HG03469 (cell line): ENCODE measurements at regions not wholly inside any gene's neighbourhood (a gene's known extent, or its start where the extent isn't known, plus 50 kb on each side); places are given as distances from the start of the nearest gene placed in this dataset.

Experiments
- ATAC-seq: cut with Tn5 transposase; IDR thresholded peaks from one replicate; pipeline ENCODE4 v1.9.1; 2021; ENCODE audit warnings: mild to moderate bottlenecking, moderate library complexity, moderate number of reproducible peaks; ENCODE audit not compliant: unreplicated experiment

DNA sequence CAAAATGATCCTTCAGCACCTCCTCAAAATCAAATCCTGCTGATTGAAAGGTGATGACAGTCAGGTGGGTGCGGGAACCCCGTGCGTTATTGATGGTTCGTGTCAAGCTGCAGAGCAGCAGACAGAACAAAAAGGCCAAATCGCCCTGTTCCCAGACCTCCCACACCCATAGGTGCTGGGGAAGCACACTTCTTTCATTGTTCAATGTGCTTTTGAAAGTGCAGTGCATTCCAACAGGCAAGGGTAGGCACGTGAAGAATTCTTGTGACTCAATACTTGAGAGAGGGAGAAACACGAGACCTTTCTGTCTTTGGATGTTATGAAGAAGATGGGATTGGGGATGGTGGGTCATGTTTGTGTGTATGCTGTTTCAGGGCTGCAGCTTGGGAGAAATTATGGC lies 514.0 kb downstream of the MCTP2 start:
- no peak for ATAC-seq

DNA sequence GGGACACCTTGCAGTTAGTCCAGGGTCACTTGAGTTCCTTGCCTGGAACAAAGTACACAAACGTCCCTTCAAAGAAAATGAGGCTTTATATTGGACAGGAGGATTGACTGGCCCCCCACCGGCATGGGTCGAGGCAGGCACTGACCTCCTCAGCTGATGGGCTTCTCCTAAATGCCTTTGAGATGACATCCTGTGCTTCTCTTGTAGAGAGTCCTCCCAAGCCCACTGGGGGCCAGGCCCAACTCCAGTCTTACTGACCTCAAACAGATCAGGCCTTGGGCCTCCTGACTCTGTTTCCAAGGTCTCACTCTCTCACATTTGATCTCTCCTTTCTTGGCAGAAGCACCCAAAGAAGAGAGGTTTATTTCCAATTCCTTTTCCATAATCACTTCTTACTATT lies 516.1 kb downstream of the MCTP2 start:
- no peak for ATAC-seq

DNA sequence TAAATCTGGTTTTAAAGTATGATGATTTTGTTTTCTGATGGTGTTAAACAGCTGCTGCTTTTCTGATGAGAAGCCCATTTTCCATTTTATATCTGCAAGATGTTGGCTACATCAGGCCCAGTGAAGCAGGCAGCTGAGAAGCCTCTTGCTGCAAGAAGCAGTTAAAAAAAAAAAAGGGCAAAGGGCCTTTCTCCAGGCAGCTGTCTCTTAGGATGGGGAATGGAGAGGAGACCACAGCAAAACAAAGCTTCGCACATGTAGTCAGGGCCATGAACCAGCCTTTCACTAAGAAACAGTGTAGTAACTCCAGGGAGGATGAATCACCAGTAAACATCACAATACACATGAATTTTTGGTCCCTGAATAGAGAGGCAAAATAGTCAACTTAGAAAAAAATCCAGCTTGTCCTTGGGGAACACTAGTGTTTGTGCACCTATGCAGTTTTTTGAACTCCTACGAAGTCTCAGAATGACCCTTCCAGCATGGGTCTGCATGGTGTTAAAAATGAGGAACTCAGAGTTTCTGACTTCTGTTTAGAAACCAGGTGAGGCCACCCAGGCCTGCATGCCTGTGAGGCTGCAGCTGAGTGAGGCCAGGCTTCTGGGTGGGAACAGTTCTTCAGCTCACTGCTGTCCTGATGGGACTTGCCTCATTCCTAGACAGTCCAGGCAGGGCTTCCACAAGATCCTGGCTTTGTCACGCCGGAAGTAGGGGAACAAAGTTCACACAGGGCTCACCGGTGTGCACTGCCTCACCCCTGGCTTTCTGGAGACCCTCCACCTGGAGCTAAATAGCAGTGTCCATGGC lies 518.7 kb downstream of the MCTP2 start:
- ATAC-seq = no peak

DNA sequence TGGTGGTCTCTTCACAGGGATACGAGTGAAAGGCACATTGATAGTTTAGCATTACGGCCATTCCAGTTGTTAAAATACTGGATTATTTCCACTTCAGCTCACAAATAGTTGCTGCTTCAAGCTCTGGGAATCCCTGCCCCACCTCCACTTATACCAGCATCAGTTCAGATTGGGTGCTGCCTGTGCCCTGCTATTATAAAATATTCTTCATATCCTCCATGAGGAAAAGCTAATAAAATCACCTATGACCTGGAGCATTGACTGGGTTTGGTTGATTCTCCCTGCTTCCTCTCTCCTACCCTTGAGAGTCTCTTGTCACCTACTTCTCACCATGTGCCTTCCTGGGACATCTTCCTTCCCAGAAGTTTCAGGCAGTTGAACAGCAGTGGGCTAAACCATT lies 529.0 kb downstream of the MCTP2 start:
- ATAC-seq = no peak

DNA sequence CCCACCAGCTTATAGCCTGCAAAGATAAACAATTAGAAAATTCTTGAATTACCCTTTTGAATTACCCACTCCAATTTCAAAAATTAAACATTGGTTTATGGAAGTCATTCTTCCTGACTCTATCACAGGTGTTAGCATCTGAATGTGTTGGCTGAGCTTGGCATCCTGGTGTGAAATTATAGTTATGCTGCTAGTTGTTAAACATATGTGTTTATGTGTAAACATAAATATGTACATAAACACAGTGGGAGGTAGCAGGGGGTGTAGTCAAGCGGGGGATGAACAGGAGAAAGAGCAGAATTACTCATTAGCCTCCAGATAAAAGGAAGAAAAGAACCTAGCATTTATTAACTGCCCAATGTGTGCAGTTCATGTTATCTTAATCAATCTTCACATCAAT lies 530.2 kb downstream of the MCTP2 start:
- ATAC-seq = no peak

DNA sequence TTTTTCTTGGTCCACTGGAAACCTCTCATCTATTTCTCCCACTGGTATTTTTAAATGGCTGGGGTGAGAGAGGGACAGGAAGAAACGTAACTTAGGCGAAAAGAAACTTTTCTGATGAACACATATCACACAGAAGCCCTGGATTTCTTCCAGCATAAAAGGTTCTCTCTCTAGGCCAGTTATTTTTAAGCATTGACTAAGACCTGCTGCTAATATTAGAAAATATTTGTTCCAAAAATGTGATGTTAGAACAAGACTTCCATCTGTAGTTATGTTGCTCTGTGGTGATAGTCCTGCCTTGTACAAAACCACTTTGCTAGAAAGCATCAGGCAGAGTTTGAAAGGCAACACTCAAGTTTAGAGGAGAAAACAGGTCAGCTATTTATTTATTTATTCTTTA lies 537.7 kb downstream of the MCTP2 start:
- no peak for ATAC-seq

DNA sequence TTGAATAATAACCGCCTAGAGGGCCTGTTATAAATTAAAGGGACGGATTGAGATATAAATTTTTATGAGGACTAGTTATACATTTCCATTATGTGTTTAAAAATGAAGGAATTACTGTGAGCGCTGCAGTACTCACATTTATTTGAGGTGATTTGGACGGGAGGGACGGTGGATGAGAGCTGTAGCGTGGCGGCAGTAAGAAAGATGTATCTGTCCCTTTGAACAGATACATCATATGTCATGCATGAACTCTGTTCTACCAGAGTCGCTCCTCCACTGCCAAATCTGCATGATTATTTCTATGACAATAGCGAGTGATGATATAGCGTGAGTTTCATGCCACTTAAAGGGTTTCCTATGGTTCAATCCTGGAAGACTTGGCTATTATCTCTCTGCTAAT lies 538.8 kb downstream of the MCTP2 start:
- ATAC-seq = no peak

DNA sequence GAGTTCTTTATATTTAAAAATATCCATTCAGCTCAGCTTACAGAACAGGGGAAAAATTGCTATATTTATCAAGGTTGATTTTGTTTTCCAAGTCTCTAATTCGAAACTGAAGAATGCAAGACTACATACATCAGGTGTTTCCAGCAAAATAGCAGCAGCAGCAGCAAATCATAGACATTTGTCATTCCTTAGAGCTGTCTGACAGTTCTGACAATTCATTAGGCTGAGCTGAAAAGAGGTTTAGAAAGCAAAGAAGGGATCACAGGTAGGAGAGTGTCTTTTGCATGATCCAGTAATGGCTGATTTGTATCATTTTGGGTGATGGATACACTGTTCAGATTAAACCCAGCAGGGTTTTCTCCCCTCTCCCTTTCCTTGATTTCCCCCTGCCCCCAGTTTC lies 545.7 kb downstream of the MCTP2 start:
- no peak for ATAC-seq

DNA sequence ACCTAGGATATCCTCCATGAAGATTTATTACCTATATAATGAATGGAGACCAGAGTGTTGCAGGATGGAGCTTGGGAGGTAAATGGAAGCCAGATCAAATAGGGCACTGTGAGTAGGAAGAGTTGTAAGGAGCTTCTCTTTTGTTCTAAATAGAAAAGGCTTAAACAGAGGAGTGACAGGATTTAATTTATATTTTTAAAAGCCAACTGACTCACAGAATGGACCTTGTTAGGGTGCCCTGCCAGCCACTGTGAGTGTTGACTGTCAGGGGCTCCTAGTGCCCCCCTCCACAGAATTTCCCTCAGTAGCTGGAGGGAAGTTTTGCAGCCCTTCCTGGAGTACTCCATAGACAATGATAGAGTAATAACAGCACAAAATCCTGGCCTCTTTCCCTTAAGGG lies 547.5 kb downstream of the MCTP2 start:
- no peak for ATAC-seq

DNA sequence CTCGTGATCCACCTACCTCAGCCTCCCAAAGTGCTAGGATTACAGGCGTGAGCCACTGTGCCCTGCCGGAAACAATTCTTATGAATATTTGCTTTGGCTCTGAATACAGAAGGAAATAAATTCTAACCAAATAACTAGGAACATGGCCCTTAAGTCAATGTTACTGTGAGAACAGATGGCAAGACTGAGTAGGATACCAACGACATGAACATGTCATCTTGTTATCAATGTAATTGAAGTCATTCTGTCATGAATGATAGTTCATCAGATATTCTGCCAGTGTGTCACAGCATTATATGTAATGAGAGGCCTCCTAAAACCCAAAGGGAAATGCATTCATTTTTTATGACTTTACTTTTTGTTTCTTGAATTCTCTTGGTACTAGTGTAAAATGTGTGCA lies 548.8 kb downstream of the MCTP2 start:
- no peak for ATAC-seq

DNA sequence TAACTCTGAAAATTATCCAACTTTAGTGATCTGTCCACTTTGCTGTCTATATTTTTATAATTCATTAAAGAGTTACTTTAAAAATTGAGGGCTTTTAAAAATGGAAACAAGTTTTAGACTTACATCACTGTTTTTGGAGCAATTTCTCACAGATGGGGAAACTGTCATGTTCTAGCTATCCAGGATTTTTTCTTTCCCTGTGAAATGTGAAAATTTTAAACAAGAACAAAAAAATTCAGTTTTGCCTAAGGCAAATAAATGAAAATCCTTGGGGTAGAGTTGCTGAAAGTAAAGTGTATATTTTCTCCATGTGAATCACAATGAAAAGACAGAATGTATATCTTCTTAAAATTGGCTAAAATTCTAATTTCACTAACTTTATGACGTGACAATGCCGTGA lies 553.7 kb downstream of the MCTP2 start:
- no peak for ATAC-seq

DNA sequence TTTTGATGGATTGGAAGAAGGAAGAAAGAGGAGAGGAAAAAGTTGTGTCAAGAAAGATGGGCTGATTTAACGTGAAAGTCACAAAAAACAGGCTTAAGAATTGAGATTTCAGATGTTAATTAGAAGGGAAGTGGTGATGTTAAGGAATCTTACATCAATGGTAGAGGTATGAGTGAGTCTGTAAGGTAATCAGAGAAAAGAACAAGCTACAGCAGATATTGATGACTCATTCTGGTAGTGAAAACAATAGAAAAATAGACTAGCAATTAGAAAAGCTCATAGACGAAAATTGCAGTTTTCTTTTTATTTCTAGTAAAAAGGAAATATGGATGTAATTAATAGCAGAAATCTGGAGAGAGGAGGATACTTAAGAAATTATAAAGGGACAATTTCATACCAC lies 559.6 kb downstream of the MCTP2 start:
- ATAC-seq = no peak

DNA sequence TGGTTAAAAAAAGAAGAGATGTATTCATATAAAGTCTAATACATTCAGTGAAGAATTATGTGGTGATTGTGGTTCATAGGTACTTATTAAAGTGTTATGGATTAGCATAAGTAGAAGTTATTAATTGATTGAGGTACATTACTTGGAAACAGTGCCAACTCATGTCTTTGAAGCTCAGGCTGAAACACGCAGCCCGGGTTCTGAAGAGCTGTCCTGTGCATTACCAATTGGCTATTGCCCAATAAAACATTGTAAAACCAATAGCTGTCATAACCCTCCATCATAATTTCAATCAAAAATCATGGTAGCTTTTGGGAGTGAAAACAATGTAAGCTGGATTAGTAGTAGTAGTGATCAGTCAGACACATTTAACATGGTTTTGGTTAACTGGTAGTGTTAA lies 560.1 kb downstream of the MCTP2 start:
- no peak for ATAC-seq

DNA sequence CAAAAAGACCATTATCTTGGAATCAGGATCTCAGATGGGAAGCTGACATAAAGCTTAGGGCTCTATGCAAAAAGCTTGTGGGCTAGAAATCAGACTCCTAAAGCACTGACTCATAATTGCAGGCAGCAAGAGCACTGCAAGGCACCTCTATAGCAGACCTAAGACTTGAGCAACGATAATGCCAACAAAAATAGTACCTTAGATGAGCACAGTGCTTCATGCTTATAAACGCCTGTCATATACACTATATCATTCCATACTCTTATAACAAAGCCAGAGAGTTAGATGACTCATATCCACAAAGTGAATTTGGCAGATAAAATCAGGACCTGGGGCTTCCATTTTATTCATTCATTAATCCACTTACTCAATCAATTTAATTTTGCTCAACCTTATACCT lies 560.8 kb downstream of the MCTP2 start:
- no peak for ATAC-seq

DNA sequence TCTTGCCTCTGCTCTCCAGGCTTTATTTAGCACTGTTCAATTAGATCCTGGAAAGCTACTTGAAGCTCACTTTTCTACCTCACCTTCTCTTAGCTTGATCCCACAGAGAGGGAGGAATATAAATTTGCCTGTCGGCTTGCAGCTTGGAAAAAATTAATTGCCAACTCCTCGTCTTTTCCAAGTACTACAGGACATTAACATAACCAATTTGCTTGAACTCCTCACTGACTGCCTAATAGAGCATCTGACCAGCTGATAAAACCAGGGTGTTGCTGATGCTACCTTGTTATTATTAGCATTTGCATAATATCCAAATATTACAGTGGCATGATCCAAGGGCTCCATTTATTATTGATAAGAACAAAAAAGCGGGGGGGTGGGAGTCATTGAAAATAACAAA lies 561.8 kb downstream of the MCTP2 start:
- no peak for ATAC-seq

DNA sequence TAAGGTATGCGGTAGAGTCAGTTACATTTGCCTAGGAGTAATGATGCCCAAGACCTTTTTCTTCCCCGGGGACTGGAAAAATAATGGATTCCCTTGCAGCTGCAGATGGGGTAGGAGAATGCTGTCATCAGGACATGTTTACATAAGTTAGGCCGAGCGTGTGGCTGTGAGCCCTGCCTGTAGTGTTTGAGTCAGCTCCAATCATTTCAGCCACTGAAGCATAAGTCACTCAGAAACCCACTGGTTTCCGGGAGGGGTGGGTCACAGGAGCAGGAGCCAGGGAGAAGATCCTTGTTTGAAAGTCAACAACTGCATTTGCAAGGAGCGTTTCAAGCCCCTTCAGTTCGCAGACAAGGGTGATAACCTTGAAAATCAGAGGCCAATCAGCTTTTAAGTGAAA lies 562.3 kb downstream of the MCTP2 start:
- ATAC-seq = no peak

DNA sequence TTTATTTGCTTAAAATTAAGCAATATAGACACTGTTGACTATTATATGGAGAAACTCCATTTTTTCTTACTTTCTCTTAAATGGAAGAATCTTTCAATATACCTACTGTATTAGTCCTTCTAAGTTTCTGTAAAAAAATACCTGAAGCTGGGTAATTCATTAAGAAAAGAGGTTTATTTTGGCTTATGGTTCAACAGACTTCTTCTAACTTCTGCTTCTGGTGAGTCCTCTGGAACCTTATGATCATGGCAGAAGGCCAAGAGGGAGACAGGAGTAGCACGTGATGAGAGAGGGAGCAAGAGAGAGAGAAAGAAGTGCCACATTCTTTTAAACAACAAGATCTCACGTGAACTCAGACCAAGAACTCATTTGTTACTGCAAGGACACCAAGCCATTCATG lies 573.3 kb downstream of the MCTP2 start:
- ATAC-seq = no peak

DNA sequence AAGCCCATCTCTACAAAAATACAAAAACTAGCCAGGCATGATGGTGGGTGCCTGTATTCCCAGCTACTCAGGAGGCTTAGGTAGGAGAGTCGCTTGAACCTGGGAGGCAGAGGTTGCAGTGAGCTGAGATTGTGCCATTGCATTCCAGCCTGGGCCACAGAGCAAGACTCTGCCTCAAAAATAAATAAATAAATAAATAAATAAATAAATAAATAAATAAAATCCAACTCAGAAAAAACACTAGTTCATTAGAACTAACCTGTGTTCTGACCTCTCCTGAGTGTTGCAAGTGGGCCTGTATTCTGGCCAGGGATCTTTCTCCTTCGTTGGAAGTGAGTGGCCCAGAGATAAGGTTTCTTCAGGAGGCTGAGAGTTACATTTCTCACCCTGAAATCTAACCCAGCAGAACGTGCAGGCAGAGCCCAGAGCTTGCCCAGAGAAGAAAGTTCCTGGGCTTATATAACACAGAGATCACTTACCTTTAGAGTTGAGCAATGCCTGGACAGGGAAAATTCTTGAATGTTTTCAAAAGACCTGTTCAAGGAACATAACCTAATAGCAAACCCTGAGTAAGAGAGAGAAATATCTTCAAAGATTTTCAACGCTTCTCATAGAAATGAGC lies 583.9 kb downstream of the MCTP2 start:
- no peak for ATAC-seq

DNA sequence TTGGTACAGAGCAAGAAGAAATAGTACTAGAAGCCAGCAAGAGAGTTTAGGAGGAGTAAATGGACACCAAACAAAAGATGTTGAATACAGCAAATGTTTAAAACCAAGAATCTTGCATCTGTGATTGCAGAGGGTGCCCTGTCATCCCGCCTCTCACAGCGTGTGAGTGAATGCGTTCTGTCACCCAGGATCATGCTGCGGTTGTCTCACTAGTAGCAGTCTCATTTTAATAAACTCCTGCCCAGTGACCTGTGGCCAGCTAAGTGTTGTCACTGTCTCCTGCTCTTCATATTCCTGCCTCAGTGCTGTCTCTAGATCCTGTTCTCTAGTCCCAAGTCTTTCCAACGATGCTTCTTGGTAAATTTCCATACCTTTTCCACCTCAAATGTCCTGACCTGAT lies 584.6 kb downstream of the MCTP2 start:
- no peak for ATAC-seq

DNA sequence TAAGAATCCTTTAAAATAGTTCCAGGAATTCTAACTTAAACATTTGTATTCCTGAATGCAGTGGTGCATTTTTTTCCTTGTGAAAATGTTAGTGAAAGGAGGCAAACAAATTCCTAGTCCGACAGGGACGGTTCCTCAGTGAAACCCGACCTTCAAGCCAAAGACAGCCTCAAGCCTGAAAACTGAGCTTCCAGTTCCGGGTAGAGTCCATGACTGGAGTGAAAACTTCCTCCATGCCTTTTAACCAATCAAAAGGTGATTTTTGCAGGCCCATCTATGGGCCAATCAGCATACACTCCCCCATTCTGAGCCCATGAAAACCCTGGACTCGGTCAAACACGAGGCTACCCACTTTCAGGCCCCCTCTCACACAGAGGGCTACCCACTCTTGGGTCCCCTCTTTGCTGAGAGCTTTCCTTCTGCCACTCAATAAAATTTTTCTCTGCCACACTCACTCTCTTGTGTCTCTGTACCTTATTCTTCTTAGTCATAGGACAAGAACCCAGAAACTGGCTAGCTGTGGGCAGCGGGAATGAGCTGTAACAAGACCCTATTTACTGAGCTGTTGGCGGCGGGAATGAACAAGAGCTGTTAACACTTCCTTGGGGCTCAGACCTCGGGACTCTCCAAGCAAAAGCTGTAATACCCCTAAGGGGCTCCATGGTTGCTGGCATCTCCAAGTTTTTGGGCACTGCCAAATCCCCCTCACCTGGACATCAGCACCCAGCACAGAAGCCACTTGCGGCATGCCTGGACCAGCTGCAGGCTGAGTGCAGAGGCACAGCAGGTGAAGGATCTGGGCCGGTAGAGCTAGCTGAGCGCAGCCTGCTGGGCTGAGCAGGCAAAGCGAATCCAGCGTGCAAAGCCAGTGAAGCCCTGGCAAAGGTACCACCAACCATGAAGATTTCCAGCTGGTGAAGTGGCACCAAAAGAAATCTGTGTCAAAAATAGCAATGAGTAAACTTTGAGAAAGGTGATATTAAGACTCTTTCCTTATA lies 598.8 kb downstream of the MCTP2 start:
- no peak for ATAC-seq

DNA sequence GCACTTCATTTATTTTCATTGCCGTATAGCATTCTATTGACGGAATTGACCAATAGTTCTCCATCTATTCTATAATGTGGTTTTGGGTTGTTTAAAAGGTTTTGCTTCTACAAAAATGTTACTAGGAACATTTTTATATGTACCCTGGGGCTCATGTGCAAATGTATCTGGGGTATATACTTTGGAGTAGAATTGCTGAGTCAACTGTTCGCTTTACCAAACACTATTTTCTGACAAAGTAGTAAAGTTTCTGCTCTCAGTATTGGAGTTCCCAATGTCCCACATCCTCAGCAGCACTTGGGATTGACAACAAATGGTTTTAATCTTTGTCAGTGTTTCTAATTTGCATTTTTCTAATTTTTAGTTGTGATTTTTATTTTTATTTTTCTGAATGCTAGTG lies 602.6 kb downstream of the MCTP2 start:
- no peak for ATAC-seq

DNA sequence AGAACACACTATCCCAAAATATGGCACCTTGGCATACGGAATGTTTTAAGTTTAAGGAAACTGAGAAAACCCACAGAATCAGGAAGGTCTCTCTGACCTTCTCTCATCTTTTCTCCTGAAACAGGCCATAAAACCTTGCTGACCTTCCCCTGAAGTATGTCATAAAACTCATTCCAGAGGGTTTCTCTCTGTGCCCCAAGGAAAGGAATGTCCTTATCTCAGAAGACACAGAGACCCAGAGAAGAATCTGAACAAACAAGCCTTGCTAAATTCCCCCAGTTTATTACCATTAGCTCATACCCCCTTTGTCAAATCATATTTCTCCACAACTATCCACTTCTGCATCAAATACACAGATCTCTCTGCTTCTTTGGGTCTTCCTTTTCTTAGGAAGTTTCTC lies 603.1 kb downstream of the MCTP2 start:
- ATAC-seq = no peak
